ENCODE measurements at regions not wholly inside any gene's neighbourhood (a gene's known extent, or its start where the extent isn't known, plus 50 kb on each side); places are given as distances from the start of the nearest gene placed in this dataset.
"Not testable (repeated sequence)": the region's sequence is repeated elsewhere in the genome, so short reads cannot be mapped to it uniquely, and the experiment has no call there.

- H3K4me1 ChIP-seq (ENCODE audit: control insufficient read depth in 2 of 2, insufficient read depth in 2 of 2, low read length in 2 of 2), result no peaks in the 10 kb centered on the region
- no peak overlapping the region for H2AFZ ChIP-seq (ENCODE audit: insufficient read depth, low read depth, low read length, poor library complexity, severe bottlenecking)
- Mint-ChIP-seq H3K27me3 (no peaks in the 10 kb centered on the region), H3K4me3 (no peak overlapping the region), H3K9me3 (ENCODE audit: insufficient read depth) (peaks cover 13% of the 10 kb centered on the region), H3K27ac (no peak overlapping the region), H3K4me1 (no peaks in the 10 kb centered on the region)
- H3K27me3 ChIP-seq (replicated peaks in 1 of 4; ENCODE audit: control extremely low read depth in 1 of 4, control insufficient read depth in 3 of 4, insufficient read depth in 4 of 4, low read length in 3 of 4), result no peaks in the 10 kb centered on the region
- DNase-seq (no peak), ATAC-seq (ENCODE audit: low read depth) (no peak)
- no peak overlapping the region for H3K4me3 ChIP-seq (ENCODE audit: control extremely low read depth in 1 of 5, extremely low read depth in 1 of 5, insufficient read depth in 1 of 5, low read depth in 2 of 5, low read length in 4 of 5)
- H3K4me2 ChIP-seq (replicated peaks; ENCODE audit: low read depth, low read length, poor library complexity, severe bottlenecking), result no peak overlapping the region
- no peak overlapping the region for H3K9ac ChIP-seq (ENCODE audit: low read length)
- TF ChIP-seq CTCF (IDR thresholded peaks at IDR 0.05), result no peak
- TF ChIP-seq EZH2 (IDR thresholded peaks at IDR 0.05; ENCODE audit: borderline replicate concordance, insufficient read depth, low read depth, low read length, poor library complexity, severe bottlenecking), result no peak
- WGBS (ENCODE audit: insufficient coverage), result no CpG with 5 or more reads among the region's 1 CpG
- H3K27ac ChIP-seq (ENCODE audit: low read length in 2 of 2), result no peak overlapping the region
- ChIA-PET POLR2A (no interaction called here), CTCF (no interaction called here)
- H3K79me2 ChIP-seq (ENCODE audit: control insufficient read depth, insufficient read depth, low read length), result no peaks in the 10 kb centered on the region
- no peaks in the 10 kb centered on the region for H3K36me3 ChIP-seq (replicated peaks in 1 of 2; ENCODE audit: control extremely low read depth in 1 of 2, control insufficient read depth in 1 of 2, extremely low read depth in 1 of 2, insufficient read depth in 2 of 2, low read length in 1 of 2)
- peaks cover 2 to 15% (median 2%) of the 10 kb centered on the region in 3 donors for H3K9me3 ChIP-seq (ENCODE audit: control extremely low read depth in 1 of 3, control insufficient read depth in 2 of 3, insufficient read depth in 1 of 3, low read length in 2 of 3)
- no peaks in the 10 kb centered on the region for H4K20me1 ChIP-seq (ENCODE audit: control insufficient read depth, insufficient read depth, low read length, poor library complexity, severe bottlenecking)
- intact Hi-C loops (cut with micrococcal nuclease), result no loop called here
Measured at GRCh38 chr5:105865834-105866233, 1804.9 kb downstream of the EFNA5 start.

- H4K20me1 ChIP-seq (ENCODE audit: control insufficient read depth, insufficient read depth, low read length, poor library complexity, severe bottlenecking); intact Hi-C loops (cut with micrococcal nuclease); H3K4me1 Mint-ChIP-seq: not testable (repeated sequence)
Measured at GRCh38 chr5:105859350-105859749, 1811.4 kb downstream of the EFNA5 start.

More at GRCh38 chr5:105859350-105859749, 1811.4 kb downstream of the EFNA5 start:
- H3K36me3 ChIP-seq (replicated peaks in 1 of 2; ENCODE audit: control extremely low read depth in 1 of 2, control insufficient read depth in 1 of 2, extremely low read depth in 1 of 2, insufficient read depth in 2 of 2, low read length in 1 of 2); CTCF ChIA-PET; H3K4me3 Mint-ChIP-seq; H3K9me3 Mint-ChIP-seq (ENCODE audit: insufficient read depth); H2AFZ ChIP-seq (ENCODE audit: insufficient read depth, low read depth, low read length, poor library complexity, severe bottlenecking); H3K9me3 ChIP-seq (ENCODE audit: control extremely low read depth in 1 of 3, control insufficient read depth in 2 of 3, insufficient read depth in 1 of 3, low read length in 2 of 3); H3K27ac ChIP-seq (ENCODE audit: low read length in 2 of 2); H3K4me2 ChIP-seq (replicated peaks; ENCODE audit: low read depth, low read length, poor library complexity, severe bottlenecking); H3K4me1 ChIP-seq (ENCODE audit: control insufficient read depth in 2 of 2, insufficient read depth in 2 of 2, low read length in 2 of 2); DNase-seq; POLR2A ChIA-PET; ATAC-seq (ENCODE audit: low read depth); H3K79me2 ChIP-seq (ENCODE audit: control insufficient read depth, insufficient read depth, low read length); H3K27me3 ChIP-seq (replicated peaks in 1 of 4; ENCODE audit: control extremely low read depth in 1 of 4, control insufficient read depth in 3 of 4, insufficient read depth in 4 of 4, low read length in 3 of 4); H3K9ac ChIP-seq (ENCODE audit: low read length); H3K4me3 ChIP-seq (ENCODE audit: control extremely low read depth in 1 of 5, extremely low read depth in 1 of 5, insufficient read depth in 1 of 5, low read depth in 2 of 5, low read length in 4 of 5); H3K27me3 Mint-ChIP-seq; H3K27ac Mint-ChIP-seq: not testable (repeated sequence)
- WGBS (ENCODE audit: insufficient coverage), result 95% methylated on average over 25 of the region's 33 CpGs
